ENCODE measurements at regions not wholly inside any gene's neighbourhood (a gene's known extent, or its start where the extent isn't known, plus 50 kb on each side); places are given as distances from the start of the nearest gene placed in this dataset.
A peak's percentile ranks its signal among the peaks of the same experiment; 100 is the strongest.

- peak overlapping the region in 2 of 3 experiments; percentile 36 to 63 for H3K27ac Mint-ChIP-seq
Measured at GRCh38 chr16:85466989-85467388, 146.1 kb upstream of the GSE1 start.

GRCh38 chr16:85469929-85470590 is 143.1 kb upstream of the GSE1 start:
- peaks cover 4% of the 10 kb centered on the region for H3K36me3 Mint-ChIP-seq (ENCODE audit: low read depth)
- no peak overlapping the region for H3K27ac Mint-ChIP-seq
- H3K27me3 Mint-ChIP-seq (ENCODE audit: low read depth) = peaks cover 16% of the 10 kb centered on the region
- H3K4me1 Mint-ChIP-seq = peaks cover 54% of the 10 kb centered on the region
- no peak overlapping the region for H3K4me3 Mint-ChIP-seq
- H3K9me3 Mint-ChIP-seq = no peaks in the 10 kb centered on the region
- TF ChIP-seq CTCF (IDR thresholded peaks at IDR 0.05; ENCODE audit: unreplicated experiment in 3 of 3) = no peak

More at GRCh38 chr16:85466989-85467388, 146.1 kb upstream of the GSE1 start:
- Mint-ChIP-seq H3K36me3 (ENCODE audit: low read depth) (peaks cover 4% of the 10 kb centered on the region), H3K4me1 (peaks cover 36% of the 10 kb centered on the region), H3K27me3 (ENCODE audit: low read depth) (peaks cover 21% of the 10 kb centered on the region), H3K4me3 (no peak overlapping the region), H3K9me3 (no peaks in the 10 kb centered on the region)
- TF ChIP-seq CTCF (IDR thresholded peaks at IDR 0.05; ENCODE audit: unreplicated experiment in 3 of 3) = no peak

GRCh38 chr16:85470873-85471272 is 142.2 kb upstream of the GSE1 start:
- TF ChIP-seq CTCF (IDR thresholded peaks at IDR 0.05; ENCODE audit: unreplicated experiment in 3 of 3) = no peak
- peaks cover 53% of the 10 kb centered on the region for H3K4me1 Mint-ChIP-seq
- no peak overlapping the region for H3K27ac Mint-ChIP-seq
- H3K27me3 Mint-ChIP-seq (ENCODE audit: low read depth) = peaks cover 12% of the 10 kb centered on the region
- H3K4me3 Mint-ChIP-seq = no peak overlapping the region
- no peaks in the 10 kb centered on the region for H3K9me3 Mint-ChIP-seq
- H3K36me3 Mint-ChIP-seq (ENCODE audit: low read depth) = peaks cover 4% of the 10 kb centered on the region

GRCh38 chr16:85471469-85472431 is 141.4 kb upstream of the GSE1 start:
- H3K27ac Mint-ChIP-seq = peak overlapping the region; percentile 43 to 88 (median 82)
- peaks cover 51% of the 10 kb centered on the region for H3K4me1 Mint-ChIP-seq
- no peak overlapping the region for H3K4me3 Mint-ChIP-seq
- no peak for TF ChIP-seq CTCF (IDR thresholded peaks at IDR 0.05; ENCODE audit: unreplicated experiment in 3 of 3)
- peaks cover 12% of the 10 kb centered on the region for H3K27me3 Mint-ChIP-seq (ENCODE audit: low read depth)
- H3K36me3 Mint-ChIP-seq (ENCODE audit: low read depth) = peaks cover 4% of the 10 kb centered on the region
- H3K9me3 Mint-ChIP-seq = no peaks in the 10 kb centered on the region

- Mint-ChIP-seq H3K4me1 (peaks cover 48% of the 10 kb centered on the region), H3K36me3 (ENCODE audit: low read depth) (peaks cover 2% of the 10 kb centered on the region), H3K4me3 (peak overlapping the region in 1 of 3 experiments; percentile 1), H3K27me3 (ENCODE audit: low read depth) (peaks cover 9% of the 10 kb centered on the region), H3K27ac (peak overlapping the region; percentile 43 to 88 (median 82)), H3K9me3 (no peaks in the 10 kb centered on the region)
- TF ChIP-seq CTCF (IDR thresholded peaks at IDR 0.05; ENCODE audit: unreplicated experiment in 3 of 3) = no peak
Measured at GRCh38 chr16:85472514-85472913, 140.6 kb upstream of the GSE1 start.

Measured in nephron (organoid).